HCT116 (cell line): ENCODE measurements at regions not wholly inside any gene's neighbourhood (a gene's known extent, or its start where the extent isn't known, plus 50 kb on each side); places are given as distances from the start of the nearest gene placed in this dataset.

Experiments used
- ATAC-seq: fragments of 200-7000 bp; cut with Tn5 transposase; 2 replicates; pipeline ENCODE4 v1.9.1; 2020; ENCODE audit warnings: mild to moderate bottlenecking, moderate library complexity
- BruUV-seq: library from RNA; stranded (reverse); fragments of 400-500 nt; replicated peaks from 2 replicates; lab custom pipeline; 2021; lab: Mats Ljungman, UMichigan
- CTCF ChIA-PET: fragments of 300-600 bp; sonication (Branson Sonifier 250); formaldehyde crosslinking; loops from one replicate; lab custom pipeline; 2021; ENCODE audit warnings: antibody characterized with exemption; lab: Charles Lee
- POLR2A ChIA-PET: fragments of 300-600, 350-600 bp; sonication (Branson Sonifier 250); formaldehyde crosslinking; loops from one replicate; lab custom pipeline; 2021; ENCODE audit warnings: antibody characterized with exemption; lab: Charles Lee
- RAD21 ChIA-PET, 2 experiments: fragments of 300-600 bp; sonication (Branson Sonifier 250); formaldehyde crosslinking; loops; one replicate each; lab custom pipeline; 2023; ENCODE audit warnings: low total read pairs in 2 of 2; ENCODE audit not compliant: uncharacterized antibody in 2 of 2, unreplicated experiment in 2 of 2, low non-redundant PET in 1 of 2; lab: Charles Lee
- DNase-seq: peaks from one replicate; pipeline ENCODE4 v3.0.0-alpha.2; 2010; ENCODE audit warnings: low read depth, low spot score
- H2AFZ ChIP-seq: fragments of 200-600 bp; shearing (Covaris generic), sonication (generic); 2 replicates; pipeline ENCODE4 v1.6.1; 2017; ENCODE audit warnings: low read depth, mixed run types, mixed read lengths, antibody characterized with exemption, low read length; ENCODE audit not compliant: poor library complexity, severe bottlenecking
- H3K27ac ChIP-seq: 2 replicates; pipeline ENCODE4 v1.5.1; 2012; ENCODE audit warnings: low read depth, low read length
- H3K27me3 ChIP-seq: fragments of 200-600 bp; sonication (generic); 2 replicates; pipeline ENCODE4 v1.6.1; 2016; ENCODE audit warnings: mixed run types, low read length, mixed read lengths; ENCODE audit not compliant: insufficient read depth
- H3K36me3 ChIP-seq, 2 experiments: fragments of 200-500 bp in 1 of 2; fragments of 200-600 bp in 1 of 2; sonication (Bioruptor generic) in 1 of 2; sonication (generic) in 1 of 2; 2 replicates each; pipeline versions ENCODE4 v1.5.1 to v1.6.1; 2014 to 2016; ENCODE audit warnings: low read length in 2 of 2, inconsistent platforms in 1 of 2, mixed read lengths in 1 of 2, mixed run types in 1 of 2; ENCODE audit not compliant: insufficient read depth in 2 of 2, control insufficient read depth in 1 of 2
- H3K4me1 ChIP-seq, 2 experiments: fragments of 200-600 bp in 1 of 2; sonication (generic) in 1 of 2; 2 replicates each; pipeline versions ENCODE4 v1.5.1 to v1.6.1; 2012 to 2017; ENCODE audit warnings: low read length in 2 of 2, inconsistent platforms in 1 of 2, mild to moderate bottlenecking in 1 of 2, mixed read lengths in 1 of 2, mixed run types in 1 of 2, moderate library complexity in 1 of 2; ENCODE audit not compliant: insufficient read depth in 2 of 2, control insufficient read depth in 1 of 2
- H3K4me2 ChIP-seq: fragments of 200-600 bp; sonication (generic); 2 replicates; pipeline ENCODE4 v1.6.1; 2017; ENCODE audit warnings: mixed run types, low read length, mixed read lengths
- H3K4me3 ChIP-seq, 2 experiments: fragments of 200-600 bp in 1 of 2; sonication (generic) in 1 of 2; replicated peaks in 1 of 2; 2 replicates each; pipeline ENCODE4 v1.5.1; 2011 to 2016; ENCODE audit warnings: low read length in 2 of 2, control low read depth in 1 of 2, low read depth in 1 of 2, mild to moderate bottlenecking in 1 of 2, mixed read lengths in 1 of 2, mixed run types in 1 of 2
- H3K79me2 ChIP-seq: fragments of 200-600 bp; sonication (generic); 2 replicates; pipeline ENCODE4 v1.6.1; 2017; ENCODE audit warnings: mild to moderate bottlenecking, mixed run types, low read length, moderate library complexity, mixed read lengths; ENCODE audit not compliant: insufficient read depth
- H3K9ac ChIP-seq: fragments of 200-600 bp; sonication (generic); 2 replicates; pipeline ENCODE4 v1.6.1; 2016; ENCODE audit warnings: low read length, mixed read lengths
- H3K9me2 ChIP-seq: fragments of 200-600 bp; sonication (generic), shearing (Covaris generic); 2 replicates; pipeline ENCODE4 v1.6.1; 2017; ENCODE audit warnings: mixed run types, mild to moderate bottlenecking, moderate library complexity; ENCODE audit not compliant: insufficient read depth
- H3K9me3 ChIP-seq, 2 experiments: fragments of 200-500 bp in 1 of 2; fragments of 200-600 bp in 1 of 2; sonication (Bioruptor generic) in 1 of 2; sonication (generic) in 1 of 2; 2 replicates each; pipeline ENCODE4 v1.6.1; 2014 to 2017; ENCODE audit warnings: low read length in 2 of 2, mixed read lengths in 2 of 2, inconsistent platforms in 1 of 2, low read depth in 1 of 2, mild to moderate bottlenecking in 1 of 2, mixed run types in 1 of 2, moderate library complexity in 1 of 2; ENCODE audit not compliant: control insufficient read depth in 1 of 2, insufficient read depth in 1 of 2
- H4K20me1 ChIP-seq: fragments of 200-600 bp; sonication (generic), shearing (Covaris generic); 2 replicates; pipeline ENCODE4 v1.6.1; 2017; ENCODE audit warnings: mixed run types, mild to moderate bottlenecking, moderate library complexity; ENCODE audit not compliant: insufficient read depth
- CBX3 ChIP-seq: IDR thresholded peaks from 2 replicates; pipeline ENCODE4 v1.6.1; 2012; ENCODE audit warnings: low read depth
- EGR1 ChIP-seq: IDR thresholded peaks from 2 replicates; pipeline ENCODE4 v1.6.1; 2012; ENCODE audit warnings: low read depth
- JUND ChIP-seq: IDR thresholded peaks from 2 replicates; pipeline ENCODE4 v1.6.1; 2012
- SRF ChIP-seq: IDR thresholded peaks from 2 replicates; pipeline ENCODE4 v1.6.1; 2012; ENCODE audit warnings: low read depth
- ZNF274 ChIP-seq: fragments of 200-500 bp; sonication (Bioruptor generic); IDR thresholded peaks from 2 replicates; pipeline ENCODE4 v1.6.1; 2014; ENCODE audit warnings: mild to moderate bottlenecking, low read depth, low read length, inconsistent platforms
- intact Hi-C: fragments of 100-400 bp; cut with micrococcal nuclease; formaldehyde crosslinking; loops from 2 replicates; pipeline ENCODE4 v1.10.0; 2022
- TF ChIP-seq, protein P1 (sequence below): IDR thresholded peaks from 2 replicates; pipeline ENCODE4 v1.6.1; 2012

DNA sequence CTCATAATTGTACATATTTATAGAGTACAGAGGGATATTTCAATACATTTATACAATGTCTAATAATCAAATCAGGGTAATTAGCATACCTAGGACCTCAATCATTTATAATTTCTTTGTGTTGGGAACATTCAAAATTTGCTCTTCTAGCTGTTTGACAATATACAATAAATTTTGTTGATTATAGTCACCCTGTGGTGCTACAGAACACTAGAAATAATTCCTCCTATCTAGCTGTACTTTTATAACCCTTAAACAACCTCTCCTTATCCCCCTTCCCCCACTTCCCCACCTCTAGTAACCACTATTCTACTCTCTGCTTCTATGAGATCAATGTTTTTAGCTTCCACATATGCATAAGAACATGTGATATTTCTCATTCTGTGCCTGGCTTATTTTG lies 328.4 kb upstream of the RBMS1 start:
- no peaks in the 10 kb centered on the region for H3K36me3 ChIP-seq
- DNase-seq = no peak
- intact Hi-C loops = no loop called here
- H3K79me2 ChIP-seq = no peaks in the 10 kb centered on the region
- H3K4me3 ChIP-seq = no peak overlapping the region
- no peak overlapping the region for H3K9ac ChIP-seq
- no peaks in the 10 kb centered on the region for H4K20me1 ChIP-seq
- no peaks in the 10 kb centered on the region for H3K4me1 ChIP-seq
- RAD21 ChIA-PET = no interaction called here
- H3K4me2 ChIP-seq = no peak overlapping the region
- no peak for ATAC-seq
- POLR2A ChIA-PET = no interaction called here
- H3K9me2 ChIP-seq = no peaks in the 10 kb centered on the region
- H3K27ac ChIP-seq = no peak overlapping the region
- H3K9me3 ChIP-seq = no peaks in the 10 kb centered on the region
- no peaks in the 10 kb centered on the region for H3K27me3 ChIP-seq
- H2AFZ ChIP-seq = no peak overlapping the region
- TF ChIP-seq, protein P1, sequence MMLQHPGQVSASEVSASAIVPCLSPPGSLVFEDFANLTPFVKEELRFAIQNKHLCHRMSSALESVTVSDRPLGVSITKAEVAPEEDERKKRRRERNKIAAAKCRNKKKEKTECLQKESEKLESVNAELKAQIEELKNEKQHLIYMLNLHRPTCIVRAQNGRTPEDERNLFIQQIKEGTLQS = no peak
- no peak for TF ChIP-seq SRF
- CTCF ChIA-PET = no interaction called here
- BruUV-seq = no TSS peak

GRCh38 chr2:160825433-160825832 lies 331.8 kb upstream of the RBMS1 start:
- RAD21 ChIA-PET = no interaction called here
- no peak for ATAC-seq
- TF ChIP-seq, protein P1 = no peak
- TF ChIP-seq CBX3 (no peak), ZNF274 (no peak), JUND (no peak), EGR1 (no peak)
- TF ChIP-seq, all 23 proteins: peak for 0
- Histone ChIP-seq H3K36me3 (no peaks in the 10 kb centered on the region), H3K27ac (no peak overlapping the region), H3K27me3 (no peaks in the 10 kb centered on the region), H3K4me1 (no peaks in the 10 kb centered on the region), H3K4me2 (no peak overlapping the region), H3K79me2 (no peaks in the 10 kb centered on the region), H2AFZ (no peak overlapping the region), H4K20me1 (no peaks in the 10 kb centered on the region), H3K9me2 (no peaks in the 10 kb centered on the region), H3K4me3 (no peak overlapping the region), H3K9me3 (no peaks in the 10 kb centered on the region; a peak in 1 of 4 replicates), H3K9ac (no peak overlapping the region)
- intact Hi-C loops = no loop called here
- no TSS peak for BruUV-seq
- ChIA-PET POLR2A (no interaction called here), CTCF (no interaction called here)
- no peak for DNase-seq
